ENCODE measurements at regions not wholly inside any gene's neighbourhood (a gene's known extent, or its start where the extent isn't known, plus 50 kb on each side); places are given as distances from the start of the nearest gene placed in this dataset.

GRCh38 chr1:99445071-99445470 is 180.8 kb downstream of the PLPPR4 start:
- no peak for DNase-seq

DNA sequence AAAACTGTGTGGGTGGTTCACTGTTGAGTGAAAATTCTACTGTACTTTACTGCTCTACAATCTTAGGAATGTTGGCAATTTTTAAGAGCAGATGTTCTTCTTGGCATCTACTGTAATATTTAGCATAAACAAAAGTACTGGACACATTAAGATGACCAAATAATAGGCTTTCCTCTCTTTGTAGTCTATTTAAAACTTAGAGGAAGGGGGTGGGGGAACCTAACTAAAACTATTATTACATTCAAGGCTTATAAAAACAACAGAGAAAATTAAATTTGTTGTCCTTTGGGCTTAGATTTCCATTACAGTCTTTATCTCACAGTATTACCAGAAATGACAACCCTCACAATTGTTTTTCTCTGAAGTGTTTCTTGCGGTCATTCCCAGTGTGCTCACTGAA is 181.2 kb downstream of the PLPPR4 start:
- no peak for DNase-seq

DNA sequence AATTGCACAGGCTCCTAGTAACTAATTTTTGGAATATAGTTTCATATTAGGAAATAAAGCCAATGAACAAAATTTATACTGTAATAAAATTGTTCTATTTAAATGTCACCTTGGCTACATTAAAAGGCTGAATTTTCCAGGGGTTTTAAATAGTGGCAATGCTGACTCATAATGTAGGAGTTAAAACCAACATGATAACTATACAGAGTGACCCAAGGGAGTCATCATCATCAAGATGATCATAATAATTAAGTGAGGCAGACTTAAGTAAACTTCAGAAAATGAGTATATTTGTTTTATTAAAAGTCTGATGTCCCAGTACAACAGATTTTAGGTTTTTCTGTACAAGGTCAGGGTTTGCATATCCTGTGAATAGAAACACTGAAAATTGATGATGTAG is 183.4 kb downstream of the PLPPR4 start:
- DNase-seq = no peak

- DNase-seq = no peak
Measured at GRCh38 chr1:99455760-99456159, 190.2 kb upstream of the PALMD start.

GRCh38 chr1:99456536-99456935 is 189.4 kb upstream of the PALMD start:
- no peak for DNase-seq

DNA sequence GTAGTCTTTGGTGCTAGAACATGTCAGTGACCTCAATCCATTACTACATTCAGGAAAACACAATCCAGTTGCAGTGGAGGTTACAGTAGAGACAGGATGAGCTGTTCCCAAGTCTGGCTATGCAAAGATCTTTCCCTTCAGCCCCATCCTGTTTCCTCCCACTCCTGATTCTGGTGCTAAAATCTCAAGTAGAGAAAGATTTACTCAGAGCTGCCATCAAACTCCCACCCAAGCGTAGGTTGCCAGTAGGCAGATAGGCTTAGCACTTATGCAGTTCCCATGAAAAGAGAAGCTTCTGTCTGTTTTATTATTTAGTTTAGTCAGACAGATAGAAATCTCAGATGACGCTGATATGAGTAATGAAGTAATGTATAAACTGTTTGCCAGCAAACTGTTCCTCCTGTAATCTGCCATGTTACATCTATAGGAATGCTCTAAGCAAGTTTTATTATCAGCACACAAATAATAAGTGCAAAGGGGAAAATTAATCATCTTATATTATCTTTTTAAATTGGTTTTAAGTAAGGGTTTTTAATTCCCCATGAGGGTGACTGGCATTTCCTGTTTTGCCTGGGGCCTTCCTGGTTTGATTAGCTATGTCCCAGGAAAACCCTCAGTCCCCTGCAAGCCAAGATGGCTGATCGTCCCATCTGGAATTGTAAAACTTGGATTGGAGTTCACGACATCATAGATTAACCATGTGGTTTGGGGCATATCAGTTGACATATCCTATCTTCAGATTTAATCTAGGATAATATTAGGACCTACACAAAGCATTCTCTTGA is 188.3 kb upstream of the PALMD start:
- DNase-seq = no peak

GRCh38 chr1:99461499-99461898 is 184.4 kb upstream of the PALMD start:
- DNase-seq = no peak

- no peak for DNase-seq
Measured at GRCh38 chr1:99464738-99465137, 181.2 kb upstream of the PALMD start.

GRCh38 chr1:99465176-99465900 is 180.6 kb upstream of the PALMD start:
- DNase-seq = no peak

GRCh38 chr1:99467645-99468044 is 178.3 kb upstream of the PALMD start:
- no peak for DNase-seq

DNA sequence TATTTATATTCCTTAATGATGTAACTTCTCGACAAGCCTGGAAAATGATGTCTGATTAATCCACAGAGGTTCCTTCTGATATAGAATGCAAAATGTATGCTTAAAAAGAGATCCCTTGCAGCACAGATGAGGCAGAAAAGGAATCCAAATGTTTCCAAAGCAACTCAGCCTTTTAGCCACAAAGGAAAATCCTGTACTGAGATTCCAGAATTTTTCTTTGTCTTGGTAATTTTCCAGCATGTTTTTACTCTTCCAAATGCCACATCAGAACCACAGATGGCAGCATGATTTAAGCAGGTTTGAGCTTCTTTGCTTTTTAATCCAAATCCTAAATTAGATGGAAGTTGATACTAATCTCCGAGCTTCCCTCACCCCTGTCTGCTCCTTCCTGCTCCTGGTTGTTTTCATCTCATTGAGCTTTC is 176.4 kb upstream of the PALMD start:
- peak; percentile 47 for DNase-seq

- DNase-seq = no peak
Measured at GRCh38 chr1:99472893-99473292, 173.0 kb upstream of the PALMD start.

- no peak for DNase-seq
Measured at GRCh38 chr1:99474350-99474893, 171.5 kb upstream of the PALMD start.

DNA sequence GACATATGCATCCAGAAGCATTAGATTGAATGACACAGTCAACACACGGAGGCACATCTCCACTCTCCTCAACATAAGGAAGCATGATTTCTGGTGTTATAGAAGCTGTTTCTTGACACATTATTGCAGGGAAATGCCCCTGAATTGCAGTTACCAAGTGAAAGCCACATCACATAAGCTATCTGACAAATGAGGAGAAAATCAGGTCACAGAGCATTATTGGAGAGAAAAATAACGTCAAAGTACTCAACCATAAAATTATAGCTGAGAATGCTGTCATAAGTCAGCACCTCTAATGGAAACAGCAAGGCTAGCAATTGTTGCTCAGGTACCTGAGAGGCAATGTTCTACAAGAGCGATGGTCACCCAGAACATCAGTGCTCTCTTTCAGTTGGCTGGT is 169.9 kb upstream of the PALMD start:
- no peak for DNase-seq

GRCh38 chr1:99481391-99481996 is 164.4 kb upstream of the PALMD start:
- peak; percentile 90 for DNase-seq

DNA sequence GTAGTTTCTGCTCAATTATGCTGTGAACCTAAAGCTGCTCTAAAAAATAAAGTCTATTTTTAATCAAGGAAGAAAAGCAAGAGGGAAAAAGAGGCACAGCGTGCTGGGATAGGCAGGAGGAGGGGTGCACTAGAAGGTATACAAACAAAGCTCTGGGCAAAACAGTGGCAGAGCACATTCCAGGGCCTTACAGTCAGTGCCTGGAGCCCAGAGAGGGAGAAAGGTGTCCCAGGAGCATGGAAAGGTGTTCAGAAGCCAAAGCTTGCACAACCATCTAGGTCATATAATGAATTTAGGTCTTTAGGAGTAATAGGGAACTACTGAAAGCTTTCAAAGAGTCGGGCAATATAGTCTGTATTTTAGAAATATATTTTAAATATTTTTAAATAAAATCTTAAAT is 163.6 kb upstream of the PALMD start:
- no peak for DNase-seq

GRCh38 chr1:99482750-99483149 is 163.2 kb upstream of the PALMD start:
- no peak for DNase-seq

DNA sequence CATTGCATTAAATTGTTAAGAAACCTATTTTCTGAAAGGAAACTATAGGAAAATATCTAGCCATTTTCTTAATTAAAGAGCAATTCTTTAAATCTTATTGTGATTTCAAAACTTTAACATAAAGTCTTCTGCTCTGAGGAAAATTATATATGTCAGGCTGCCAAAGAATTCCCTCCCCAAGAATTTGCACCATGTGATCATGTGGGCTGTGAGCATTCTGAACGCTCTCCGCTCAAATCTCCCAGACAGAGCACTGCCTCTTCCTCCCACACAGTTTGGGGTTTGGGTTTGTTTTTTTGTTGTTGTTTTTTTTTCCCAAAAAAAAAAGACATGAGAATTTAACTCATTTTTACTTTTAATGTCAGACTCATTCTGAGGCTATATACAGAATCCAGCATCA is 155.9 kb upstream of the PALMD start:
- DNase-seq = no peak

GRCh38 chr1:99496067-99496466 is 149.8 kb upstream of the PALMD start:
- no peak for DNase-seq

GRCh38 chr1:99497690-99498089 is 148.2 kb upstream of the PALMD start:
- DNase-seq = no peak

DNA sequence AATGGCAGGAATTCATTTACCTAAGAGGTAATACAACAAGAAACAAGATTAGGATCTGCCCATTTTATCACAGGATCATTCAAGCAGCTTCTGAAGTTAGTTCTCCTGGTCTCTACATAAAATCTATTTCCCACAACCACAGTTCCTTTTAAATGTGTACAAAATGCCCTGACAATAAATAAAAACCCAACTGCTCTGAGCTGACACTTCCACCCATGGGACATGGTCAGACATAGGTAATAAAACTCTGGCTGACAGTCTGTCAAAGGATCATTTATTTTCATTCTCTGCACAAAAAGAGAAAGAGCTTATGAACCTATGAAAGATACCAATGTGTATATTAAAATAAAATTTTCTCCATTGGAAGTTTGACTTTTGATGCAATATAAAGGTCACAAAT is 145.4 kb upstream of the PALMD start:
- no peak for DNase-seq

- no peak for DNase-seq
Measured at GRCh38 chr1:99501871-99502270, 144.0 kb upstream of the PALMD start.

DNA sequence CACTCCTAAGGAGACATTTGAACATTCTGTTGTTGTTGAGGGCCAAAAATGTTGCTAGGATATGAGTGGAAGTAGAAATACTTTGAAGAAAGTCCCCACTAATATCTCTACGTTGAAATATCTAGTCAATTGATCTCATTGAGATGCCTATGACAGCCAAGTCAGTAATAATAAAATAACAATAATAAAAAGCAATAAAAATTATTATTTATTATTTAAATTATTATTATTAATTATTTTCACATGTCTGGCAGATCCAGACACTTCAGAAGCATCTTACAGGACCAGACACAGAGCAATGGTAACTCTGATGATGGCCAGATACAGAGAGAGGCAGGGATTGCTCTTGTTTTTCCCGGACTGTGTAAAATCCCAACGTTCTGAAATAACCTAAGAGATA is 143.5 kb upstream of the PALMD start:
- DNase-seq = no peak

GRCh38 chr1:99503276-99503747 is 142.6 kb upstream of the PALMD start:
- no peak for DNase-seq
